K562 (cell line): ENCODE measurements at regions not wholly inside any gene's neighbourhood (a gene's known extent, or its start where the extent isn't known, plus 50 kb on each side); places are given as distances from the start of the nearest gene placed in this dataset.
A peak's percentile ranks its signal among the peaks of the same experiment; 100 is the strongest.
"Not testable (repeated sequence)": the region's sequence is repeated elsewhere in the genome, so short reads cannot be mapped to it uniquely, and the experiment has no call there.

Experiments
- ATAC-seq: fragments of 200-7000 bp; cut with Tn5 transposase; 3 replicates; pipeline ENCODE4 v1.9.1; 2020; ENCODE audit warnings: moderate library complexity
- BruUV-seq: library from RNA; stranded (reverse); fragments of 400-500 nt; replicated peaks from 2 replicates; lab custom pipeline; 2021; lab: Mats Ljungman, UMichigan
- CTCF ChIA-PET: fragments of 300-600 bp; formaldehyde crosslinking; extraction: SDS; loops from one replicate; lab custom pipeline; 2021; ENCODE audit warnings: low intra/inter-chr PET ratio; lab: Yijun Ruan, JAX
- POLR2A ChIA-PET: fragments of 300-600, 350-650 bp; sonication (Branson Sonifier 250); formaldehyde crosslinking; extraction: SDS; loops from one replicate; lab custom pipeline; 2021; ENCODE audit warnings: antibody characterized with exemption, inconsistent platforms; lab: Yijun Ruan, JAX
- DNase-seq, 4 experiments: peaks; one replicate each; pipeline versions ENCODE4 v3.0.0 to v3.0.0-alpha.2; 2011 to 2018; ENCODE audit warnings: low spot score in 3 of 4, mixed read lengths in 3 of 4; ENCODE audit errors: extremely low read depth in 1 of 4
- FAIRE-seq: peaks from 2 replicates; lab custom pipeline; 2011; peaks lifted over from hg19 to GRCh38; lab: Jason Lieb, UNC
- H2AFZ ChIP-seq: 2 replicates; pipeline ENCODE4 v1.6.0; 2011; ENCODE audit warnings: low read depth, low read length, control low read depth, inconsistent platforms
- H3K27ac ChIP-seq: fragments of 200-600 bp; 3 replicates; pipeline ENCODE4 v1.8.0; 2011; ENCODE audit warnings: low read depth, mild to moderate bottlenecking, control low read depth, inconsistent platforms, low read length, moderate library complexity, mixed read lengths; ENCODE audit errors: extremely low read depth
- H3K27me3 ChIP-seq, 2 experiments: fragments of 300-600 bp in 1 of 2; 2 replicates in 1 of 2; 3 replicates in 1 of 2; pipeline versions ENCODE4 v1.6.0 to v1.8.0; 2011; ENCODE audit warnings: inconsistent platforms in 2 of 2, low read length in 2 of 2, mild to moderate bottlenecking in 1 of 2, mixed read lengths in 1 of 2, moderate library complexity in 1 of 2; ENCODE audit not compliant: control insufficient read depth in 2 of 2, insufficient read depth in 2 of 2
- H3K36me3 ChIP-seq: fragments of 300-600 bp; 3 replicates; pipeline ENCODE4 v1.8.0; 2011; ENCODE audit warnings: mild to moderate bottlenecking, low read length, inconsistent platforms; ENCODE audit not compliant: control insufficient read depth, insufficient read depth
- H3K4me1 ChIP-seq, 2 experiments: fragments of 200-600 bp in 1 of 2; replicated peaks in 1 of 2; 2 replicates in 1 of 2; 3 replicates in 1 of 2; pipeline versions ENCODE4 v1.5.1 to v1.8.0; 2011; ENCODE audit warnings: inconsistent platforms in 2 of 2, low read length in 2 of 2, mild to moderate bottlenecking in 1 of 2, mixed read lengths in 1 of 2, moderate library complexity in 1 of 2; ENCODE audit not compliant: control insufficient read depth in 2 of 2, insufficient read depth in 2 of 2
- H3K4me2 ChIP-seq: 2 replicates; pipeline ENCODE4 v1.6.1; 2011; ENCODE audit warnings: low read length, control low read depth, inconsistent platforms, mixed read lengths; ENCODE audit not compliant: insufficient read depth
- H3K4me3 ChIP-seq: fragments of 200-600 bp; sonication (generic), shearing (Covaris generic); 2 replicates; pipeline ENCODE4 v1.5.1; 2016; ENCODE audit warnings: control low read depth, inconsistent platforms
- H3K79me2 ChIP-seq: fragments of 200-600 bp; 3 replicates; pipeline ENCODE4 v1.8.0; 2011; ENCODE audit warnings: low read length, inconsistent platforms; ENCODE audit not compliant: control insufficient read depth, insufficient read depth
- H3K9ac ChIP-seq, 2 experiments: 2 replicates each; pipeline versions ENCODE4 v1.6.0 to v1.6.1; 2011; ENCODE audit warnings: low read depth in 2 of 2, low read length in 2 of 2, control low read depth in 1 of 2, inconsistent platforms in 1 of 2, mild to moderate bottlenecking in 1 of 2, mixed read lengths in 1 of 2; ENCODE audit not compliant: insufficient read depth in 1 of 2
- H3K9me1 ChIP-seq: one replicate; pipeline ENCODE4 v1.6.0; 2011; ENCODE audit warnings: inconsistent platforms, mild to moderate bottlenecking, low read length, moderate library complexity; ENCODE audit not compliant: control insufficient read depth, insufficient read depth
- H3K9me3 ChIP-seq: replicated peaks from 2 replicates; pipeline ENCODE4 v1.5.1; 2011; ENCODE audit warnings: low read depth, low read length, inconsistent platforms; ENCODE audit not compliant: control insufficient read depth, insufficient read depth
- H4K20me1 ChIP-seq: replicated peaks from 2 replicates; pipeline ENCODE4 v1.6.1; 2011; ENCODE audit warnings: low read length, inconsistent platforms, mixed read lengths; ENCODE audit not compliant: control insufficient read depth, insufficient read depth
- BRD9 ChIP-seq: fragments of 450-650 bp; IDR thresholded peaks from 2 replicates; pipeline ENCODE4 v1.6.1; 2018; ENCODE audit warnings: low read depth; ENCODE audit not compliant: partially characterized antibody
- HLTF ChIP-seq: fragments of 450-650 bp; IDR thresholded peaks from 2 replicates; pipeline ENCODE4 v1.6.1; 2016
- ILF3 ChIP-seq: fragments of 450-650 bp; IDR thresholded peaks from 2 replicates; pipeline ENCODE4 v1.6.1; 2018; ENCODE audit warnings: antibody characterized with exemption, mild to moderate bottlenecking, moderate library complexity, borderline replicate concordance
- MYC ChIP-seq, 2 experiments: fragments of 250-450 bp in 1 of 2; sonication (Bioruptor Pico) in 1 of 2; IDR thresholded peaks; 2 replicates each; pipeline versions ENCODE4 v1.5.1 to v1.6.1; 2012 to 2021; ENCODE audit warnings: low read depth in 2 of 2, borderline replicate concordance in 1 of 2, improper control_type of control experiment in 1 of 2, low read length in 1 of 2, mild to moderate bottlenecking in 1 of 2, moderate library complexity in 1 of 2
- SP2 ChIP-seq: IDR thresholded peaks from 2 replicates; pipeline ENCODE4 v1.6.1; 2011; ENCODE audit warnings: mild to moderate bottlenecking, low read depth, low read length, moderate library complexity; ENCODE audit not compliant: poor library complexity, severe bottlenecking; ENCODE audit errors: extremely low read depth
- STAG1 ChIP-seq: sonication (generic); formaldehyde crosslinking; IDR thresholded peaks from 2 replicates; pipeline ENCODE4 v1.5.0; 2020; ENCODE audit warnings: missing genetic modification reagents, borderline replicate concordance
- TCF7 ChIP-seq: sonication (generic); IDR thresholded peaks from 2 replicates; pipeline ENCODE4 v1.6.1; 2016; ENCODE audit warnings: antibody characterized with exemption, borderline replicate concordance
- USF2 ChIP-seq: sonication (generic); formaldehyde crosslinking; IDR thresholded peaks from 2 replicates; pipeline ENCODE4 v1.5.0; 2020; ENCODE audit warnings: missing genetic modification reagents
- ZFP30 ChIP-seq: fragments of 250-450 bp; sonication (Bioruptor Pico); IDR thresholded peaks from 2 replicates; pipeline ENCODE4 v1.8.0; 2022; ENCODE audit warnings: moderate library complexity, mild to moderate bottlenecking, inconsistent platforms, borderline replicate concordance
- WGBS: fragments of 100-300 bp; shearing (Covaris generic); methylation state at CpG from one replicate; pipeline ENCODE4 v1.1.6; 2016; ENCODE audit warnings: low coverage, mixed read lengths; ENCODE audit not compliant: insufficient coverage; ENCODE audit errors: missing lambda C conversion rate; 5-methylcytosine and 5-hydroxymethylcytosine counted together
- in situ Hi-C: fragments of 300-500 bp; cut with MboI; formaldehyde crosslinking; loops from 4 replicates; pipeline ENCODE4 v1.15.0; 2018; ENCODE audit warnings: inconsistent platforms, mixed read lengths
- intact Hi-C: fragments of 100-400 bp; cut with micrococcal nuclease; formaldehyde crosslinking; loops from 2 replicates; pipeline ENCODE4 v1.14.2; 2022

- Histone ChIP-seq H2AFZ (no peak overlapping the region), H3K9me3 (no peaks in the 10 kb centered on the region), H3K9ac (no peak overlapping the region), H3K9me1 (no peaks in the 10 kb centered on the region), H3K27ac (no peak overlapping the region), H3K4me3 (no peak overlapping the region), H3K36me3 (no peaks in the 10 kb centered on the region), H3K79me2 (no peaks in the 10 kb centered on the region), H3K27me3 (no peaks in the 10 kb centered on the region), H4K20me1 (no peaks in the 10 kb centered on the region), H3K4me1 (peaks cover 0 to 4% of the 10 kb centered on the region in 2 experiments; a peak in 2 of 5 replicates), H3K4me2 (no peak overlapping the region)
- in situ Hi-C loops, result no loop called here
- intact Hi-C loops, result loop anchor here (10.0 kb wide), 3 partner anchors 55 to 215 kb away; no protein-coding TSS in a partner anchor
- no TSS peak for BruUV-seq
- DNase-seq, result no peak
- ChIA-PET POLR2A (interaction anchor here (0.6 kb wide), 1 partner anchor 438 kb away, joined by 3 read pairs; no protein-coding TSS in a partner anchor), CTCF (no interaction called here)
- no peak for ATAC-seq
- no peak for FAIRE-seq
- WGBS, result 21% methylated on average over 11 of the region's 11 CpGs
- no peak for TF ChIP-seq HLTF
- no peak for TF ChIP-seq SP2
- no peak for TF ChIP-seq TCF7
- no peak for TF ChIP-seq BRD9
- TF ChIP-seq USF2 (CRISPR knock-in tag), result no peak
- no peak for TF ChIP-seq ILF3
- TF ChIP-seq ZFP30, result no peak
- TF ChIP-seq STAG1 (CRISPR knock-in tag), result no peak
- TF ChIP-seq MYC (IDR thresholded peaks at IDR 0.05; ENCODE audit: low read depth, low read length), result no peak
- no peak for TF ChIP-seq MYC (CRISPR knock-in tag; IDR thresholded peaks at IDR 0.05; ENCODE audit: borderline replicate concordance, low read depth)
These were observed 71.7 kb upstream of the DRD5 start for GRCh38 chr4:9709724-9710123.

- FAIRE-seq, result peak; percentile 15
- intact Hi-C loops, in situ Hi-C loops: not testable (repeated sequence)
These were observed 66.2 kb upstream of the DRD5 start for GRCh38 chr4:9715271-9715670.

More at GRCh38 chr4:9715271-9715670, 66.2 kb upstream of the DRD5 start:
- H2AFZ ChIP-seq, POLR2A ChIA-PET, H3K27ac ChIP-seq, H3K9me1 ChIP-seq, H3K9me3 ChIP-seq, H3K27me3 ChIP-seq, H3K9ac ChIP-seq, BruUV-seq, H3K4me3 ChIP-seq, H3K4me1 ChIP-seq, H3K4me2 ChIP-seq, DNase-seq, ATAC-seq, H3K79me2 ChIP-seq, CTCF ChIA-PET, H4K20me1 ChIP-seq, H3K36me3 ChIP-seq: not testable (repeated sequence)
- WGBS, result 0% methylated on average over 2 of the region's 2 CpGs
